D721Med (cell line): ENCODE measurements at regions not wholly inside any gene's neighbourhood (a gene's known extent, or its start where the extent isn't known, plus 50 kb on each side); places are given as distances from the start of the nearest gene placed in this dataset.

Experiments
- DNase-seq: peaks from one replicate; pipeline ENCODE4 v3.0.0; 2011; ENCODE audit warnings: low spot score; ENCODE audit not compliant: insufficient read length
- FAIRE-seq: peaks from 2 replicates; lab custom pipeline; 2011; peaks lifted over from hg19 to GRCh38; lab: Jason Lieb, UNC
- CTCF ChIP-seq: IDR thresholded peaks from 2 replicates; pipeline ENCODE4 v1.5.1; 2012; ENCODE audit warnings: mild to moderate bottlenecking, control low read depth; ENCODE audit not compliant: insufficient read depth; ENCODE audit errors: missing control alignments

DNA sequence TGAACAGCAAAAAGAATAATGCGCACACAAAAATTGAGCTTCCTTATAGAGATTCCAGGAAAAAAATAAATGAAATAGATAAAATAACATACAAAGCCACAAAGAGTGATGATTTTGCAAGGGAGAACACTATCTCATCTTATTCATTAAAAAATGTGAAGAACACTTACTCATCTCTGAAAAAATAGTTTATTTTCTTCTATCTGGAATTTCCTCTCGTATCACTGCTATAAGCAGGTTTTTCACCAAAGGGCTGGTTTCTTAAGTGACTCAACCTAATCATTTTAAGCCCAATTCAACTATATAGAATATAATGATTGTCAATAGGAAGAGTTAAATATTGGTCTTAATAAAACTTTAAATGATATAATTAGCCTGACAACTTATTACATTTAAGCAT lies 504.9 kb downstream of the NR2F1-AS1 start:
- DNase-seq (no peak), FAIRE-seq (no peak)
- TF ChIP-seq CTCF, result no peak

DNA sequence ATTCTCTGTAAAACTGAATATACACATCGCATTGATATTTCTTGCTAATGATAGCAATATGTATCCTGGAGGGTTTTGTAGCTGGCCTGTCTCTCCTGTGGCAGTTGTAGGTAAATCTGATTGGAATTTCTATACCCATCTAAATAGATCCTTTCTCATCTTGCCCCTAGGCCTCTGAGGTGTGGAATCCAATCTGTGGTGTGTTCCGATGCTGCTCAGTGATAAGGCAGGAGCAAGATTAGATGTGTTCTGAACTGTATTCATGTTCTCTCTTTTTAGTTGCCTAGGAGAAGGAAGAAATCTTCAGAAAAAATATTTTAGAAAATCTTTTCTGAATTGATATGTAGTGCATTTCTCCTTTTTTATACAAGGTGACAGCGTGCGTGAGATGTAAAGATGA lies 507.5 kb downstream of the NR2F1-AS1 start:
- no peak for DNase-seq

DNA sequence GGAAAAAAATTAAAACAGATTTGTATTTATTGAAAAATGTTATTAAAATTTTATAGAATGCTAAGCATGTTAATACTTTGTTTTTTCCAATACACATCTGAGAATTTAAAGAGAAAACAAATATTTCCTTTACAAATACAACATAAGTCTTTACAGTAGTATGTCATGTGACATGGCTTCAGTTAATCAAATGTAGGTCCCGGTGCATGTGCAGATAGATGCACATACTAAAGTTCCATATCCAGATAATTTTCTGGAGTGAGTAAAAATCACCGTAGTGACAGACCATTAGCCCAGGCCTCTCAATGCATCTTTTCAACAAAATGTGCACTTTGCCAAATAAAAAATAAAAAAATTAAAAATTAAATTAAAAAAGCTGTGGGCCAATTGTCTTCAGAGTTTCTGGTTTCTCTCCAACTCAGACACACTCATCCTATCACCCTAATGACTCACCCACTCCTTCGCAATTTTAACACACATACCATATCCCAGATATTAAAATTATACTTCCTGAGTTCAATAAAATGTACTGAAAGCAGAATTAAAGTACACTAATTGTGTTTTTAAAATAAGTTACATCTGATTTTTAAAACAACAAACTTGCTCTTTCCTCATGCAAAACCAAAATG lies 508.1 kb downstream of the NR2F1-AS1 start:
- no peak for DNase-seq
- FAIRE-seq, result no peak
- no peak for TF ChIP-seq CTCF

More for the DNA sequence above, 507.5 kb downstream of the NR2F1-AS1 start:
- no peak for FAIRE-seq
- TF ChIP-seq CTCF, result no peak

- TF ChIP-seq CTCF, result no peak
- DNase-seq (no peak), FAIRE-seq (no peak)
Observed at GRCh38 chr5:93071710-93072109, 509.3 kb downstream of the NR2F1-AS1 start.

GRCh38 chr5:93070938-93071337 lies 510.1 kb downstream of the NR2F1-AS1 start:
- no peak for DNase-seq
- TF ChIP-seq CTCF, result no peak
- FAIRE-seq, result no peak

DNA sequence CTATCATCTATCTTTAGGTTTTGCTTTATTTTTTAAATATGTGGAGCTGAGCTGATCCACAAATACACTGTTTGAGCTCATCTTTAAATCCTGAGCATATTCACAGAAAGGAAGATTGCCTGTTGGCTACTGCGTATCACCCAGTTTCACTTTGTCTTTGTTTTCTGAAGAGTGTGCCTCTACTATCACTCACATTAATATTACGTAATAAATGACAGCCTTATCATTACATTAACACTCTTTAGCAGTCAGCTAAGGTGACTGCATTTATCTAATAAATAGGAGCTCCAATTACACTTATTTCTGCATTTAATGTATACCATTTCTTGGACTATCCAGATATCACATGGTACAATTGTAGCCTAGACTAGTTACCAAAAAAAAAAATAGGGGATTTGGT lies 511.7 kb downstream of the NR2F1-AS1 start:
- no peak for DNase-seq
- no peak for TF ChIP-seq CTCF
- FAIRE-seq, result no peak

DNA sequence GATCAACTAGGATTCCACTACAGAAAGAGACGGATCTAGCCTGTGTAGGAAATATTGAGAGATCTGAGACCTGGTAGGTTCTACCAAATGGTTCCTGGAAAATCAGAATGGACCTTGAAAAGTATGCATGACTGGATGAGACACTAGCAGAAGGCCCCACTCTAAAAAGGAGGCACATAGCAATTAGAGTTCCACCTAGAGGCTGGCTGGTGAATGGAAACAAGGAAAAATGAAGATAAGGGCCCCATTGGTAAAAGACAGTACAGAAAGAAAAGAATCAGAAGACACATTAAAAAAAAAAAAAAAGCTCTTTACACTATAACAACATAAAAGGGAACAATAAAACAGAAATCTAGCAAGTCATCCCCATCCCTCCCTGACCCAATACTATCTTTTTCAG lies 518.5 kb downstream of the NR2F1-AS1 start:
- DNase-seq (no peak), FAIRE-seq (no peak)
- TF ChIP-seq CTCF, result peak; percentile 30
